ENCODE measurements at regions not wholly inside any gene's neighbourhood (a gene's known extent, or its start where the extent isn't known, plus 50 kb on each side); places are given as distances from the start of the nearest gene placed in this dataset.

- DNase-seq: no peak
These were observed 229.5 kb downstream of the TUSC7 start for GRCh38 chr3:116939091-116939490.

- no peak for DNase-seq
These were observed 230.0 kb downstream of the TUSC7 start for GRCh38 chr3:116939550-116939949.

- DNase-seq: no peak
These were observed 231.1 kb downstream of the TUSC7 start for GRCh38 chr3:116940719-116941118.

DNA sequence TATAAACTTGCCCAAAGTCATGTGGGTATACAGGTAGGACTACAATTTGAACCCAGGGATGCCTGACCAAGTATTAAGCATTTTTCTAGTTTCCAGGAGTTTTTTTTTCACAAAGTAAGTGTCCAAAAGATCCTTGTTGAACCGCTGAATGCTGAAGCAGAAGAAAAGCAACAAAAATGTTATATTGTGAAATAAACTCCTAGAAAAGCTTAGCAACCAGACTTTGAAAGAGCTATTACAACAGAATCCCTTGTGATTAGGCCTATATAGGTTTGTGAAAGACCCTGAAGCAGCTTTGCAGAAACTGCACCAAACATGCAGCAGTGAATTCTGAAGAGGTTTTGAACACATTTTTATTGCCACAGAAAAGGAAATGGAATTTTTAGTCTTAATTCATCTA lies 236.8 kb downstream of the TUSC7 start:
- no peak for DNase-seq

GRCh38 chr3:116947148-116947547 lies 237.6 kb downstream of the TUSC7 start:
- DNase-seq: no peak

DNA sequence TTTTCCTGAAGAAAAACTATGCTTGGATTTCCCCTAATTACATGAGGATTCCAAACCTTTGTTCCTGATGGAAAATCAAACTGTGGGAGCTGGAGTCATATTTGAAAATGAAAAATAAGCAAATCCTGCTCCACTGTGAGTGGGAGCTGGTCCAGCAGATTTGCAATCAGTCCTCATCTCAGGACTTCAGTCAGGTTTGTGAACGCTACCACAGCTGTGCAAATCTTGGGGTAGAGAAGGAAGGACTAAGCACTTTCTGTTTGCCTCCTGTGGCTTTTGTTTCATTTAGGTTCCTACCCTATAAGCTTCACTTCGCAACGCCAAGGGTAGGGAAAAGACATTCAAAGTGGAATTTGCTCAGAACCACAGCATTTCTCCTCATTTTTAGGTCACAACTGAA lies 238.2 kb downstream of the TUSC7 start:
- DNase-seq: no peak

GRCh38 chr3:116950301-116951055 lies 240.9 kb downstream of the TUSC7 start:
- DNase-seq: no peak

- DNase-seq: no peak
These were observed 242.0 kb downstream of the TUSC7 start for GRCh38 chr3:116951610-116952009.

DNA sequence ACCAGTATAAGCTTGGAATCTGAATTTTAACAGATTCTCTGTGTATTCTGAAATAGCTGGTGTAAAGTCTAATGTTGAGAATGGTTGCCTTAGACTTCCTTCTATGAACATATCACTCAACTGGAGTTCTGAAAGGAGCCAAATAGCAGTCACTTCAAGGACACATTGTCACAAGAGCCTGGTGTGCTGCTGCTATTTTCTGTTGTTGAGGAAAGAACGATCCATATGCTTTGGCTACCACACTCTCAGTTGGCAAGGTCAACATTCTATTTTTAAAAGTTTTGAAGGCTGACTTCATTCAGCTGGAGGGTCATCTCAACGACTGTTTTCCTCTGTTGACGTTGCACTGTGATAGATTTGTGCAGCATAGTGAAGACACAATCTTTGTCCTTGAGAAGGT lies 248.7 kb downstream of the TUSC7 start:
- DNase-seq: no peak

DNA sequence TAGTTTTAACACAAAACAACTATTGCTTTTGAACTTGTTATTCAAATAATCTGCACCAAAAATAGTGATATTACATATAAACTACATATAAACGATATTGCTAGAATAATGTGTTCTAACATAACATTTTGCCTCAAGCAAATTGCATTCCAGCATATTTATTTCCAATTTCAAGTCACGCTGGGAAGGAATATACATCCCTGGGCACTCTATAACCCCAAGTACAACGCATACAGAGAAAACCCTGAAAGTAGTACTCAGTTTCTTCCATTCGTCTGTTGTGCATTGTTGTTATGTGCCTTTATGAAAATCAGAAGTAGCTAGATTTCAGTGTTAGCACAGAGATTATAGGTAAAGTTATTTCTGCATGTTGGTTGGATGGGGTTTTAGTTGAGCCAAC lies 251.5 kb downstream of the TUSC7 start:
- no peak for DNase-seq

- no peak for DNase-seq
These were observed 254.2 kb downstream of the TUSC7 start for GRCh38 chr3:116963802-116964201.

GRCh38 chr3:116966649-116967048 lies 257.1 kb downstream of the TUSC7 start:
- no peak for DNase-seq

- DNase-seq: no peak
These were observed 259.6 kb downstream of the TUSC7 start for GRCh38 chr3:116969135-116969534.

DNA sequence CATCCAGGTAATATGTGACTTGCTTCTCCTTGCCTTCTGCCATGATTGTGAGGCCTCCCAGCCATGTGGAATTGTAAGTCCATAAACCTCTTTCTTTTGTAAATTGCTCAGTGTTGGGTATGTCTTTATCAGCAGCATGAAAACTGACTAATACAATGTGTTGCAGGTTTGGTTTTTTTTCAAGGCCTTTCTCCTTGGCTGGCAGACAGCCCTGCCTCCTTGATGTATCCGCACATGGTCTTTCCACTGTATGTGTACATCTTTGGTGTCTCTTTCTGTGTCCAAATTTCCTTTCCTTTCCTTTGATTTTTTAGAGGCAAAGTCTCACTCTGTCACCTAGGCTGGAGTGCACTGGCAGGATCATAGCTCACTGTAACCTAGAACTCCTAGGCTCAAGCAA lies 260.1 kb downstream of the TUSC7 start:
- DNase-seq: no peak

- DNase-seq: no peak
These were observed 262.0 kb downstream of the TUSC7 start for GRCh38 chr3:116971531-116971930.

DNA sequence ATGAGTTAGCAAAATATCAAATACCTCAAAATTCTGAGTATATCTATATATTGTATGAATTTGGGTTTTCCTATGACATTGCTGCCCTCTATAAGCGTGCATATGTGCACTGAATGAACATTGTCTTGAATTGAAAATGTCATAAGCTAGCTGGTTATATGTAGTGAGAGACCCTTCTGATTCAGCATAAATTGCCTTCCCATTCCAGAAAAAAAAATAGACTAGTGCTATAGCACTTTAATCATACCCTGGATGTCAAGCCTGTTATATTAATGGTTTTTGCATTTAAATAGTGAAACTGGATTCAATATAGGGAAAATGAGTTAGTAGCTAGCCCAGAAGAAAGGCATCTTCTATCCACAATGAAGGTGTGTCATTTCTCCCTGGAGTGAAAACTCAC lies 265.1 kb downstream of the TUSC7 start:
- DNase-seq: no peak

DNA sequence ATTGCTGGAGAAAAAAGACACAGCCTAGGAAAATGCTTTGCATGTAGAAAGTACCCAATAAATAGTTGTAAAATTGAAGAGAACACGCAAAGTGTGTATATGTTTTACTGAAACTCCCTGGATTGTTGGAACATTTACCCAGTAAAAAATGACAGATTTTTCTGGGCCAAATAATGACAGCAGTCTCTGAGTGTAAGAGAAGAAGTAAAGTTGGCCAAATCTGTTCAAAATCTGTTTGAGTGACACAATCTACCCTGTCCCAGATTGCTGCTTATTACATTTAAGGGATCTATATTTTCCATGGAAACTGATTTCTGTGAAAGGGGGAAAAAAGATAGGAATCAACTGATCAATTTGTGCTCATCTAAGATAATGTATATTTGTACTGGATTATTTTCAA lies 267.9 kb downstream of the TUSC7 start:
- no peak for DNase-seq

DNA sequence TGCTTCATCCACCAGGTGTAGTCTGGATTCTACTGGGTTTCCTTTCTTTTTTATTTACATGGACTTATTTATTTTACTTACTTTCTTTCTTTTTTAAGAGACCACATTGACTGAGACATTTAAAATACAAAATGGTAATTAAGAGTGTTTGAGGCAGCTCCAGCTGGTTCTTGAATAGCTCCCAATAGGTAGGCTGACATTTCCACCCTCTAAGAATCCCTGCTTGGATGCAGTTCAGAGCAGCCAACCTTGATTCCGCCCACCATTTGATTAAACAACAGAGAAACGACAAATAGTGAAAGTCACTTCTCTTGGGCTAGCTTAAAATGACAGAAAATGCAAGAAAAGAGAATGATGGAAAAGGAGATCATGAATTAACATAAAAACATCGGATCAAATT lies 270.5 kb downstream of the TUSC7 start:
- no peak for DNase-seq

GRCh38 chr3:116981089-116981488 lies 271.5 kb downstream of the TUSC7 start:
- DNase-seq: no peak

GRCh38 chr3:116984301-116984700 lies 274.7 kb downstream of the TUSC7 start:
- no peak for DNase-seq

DNA sequence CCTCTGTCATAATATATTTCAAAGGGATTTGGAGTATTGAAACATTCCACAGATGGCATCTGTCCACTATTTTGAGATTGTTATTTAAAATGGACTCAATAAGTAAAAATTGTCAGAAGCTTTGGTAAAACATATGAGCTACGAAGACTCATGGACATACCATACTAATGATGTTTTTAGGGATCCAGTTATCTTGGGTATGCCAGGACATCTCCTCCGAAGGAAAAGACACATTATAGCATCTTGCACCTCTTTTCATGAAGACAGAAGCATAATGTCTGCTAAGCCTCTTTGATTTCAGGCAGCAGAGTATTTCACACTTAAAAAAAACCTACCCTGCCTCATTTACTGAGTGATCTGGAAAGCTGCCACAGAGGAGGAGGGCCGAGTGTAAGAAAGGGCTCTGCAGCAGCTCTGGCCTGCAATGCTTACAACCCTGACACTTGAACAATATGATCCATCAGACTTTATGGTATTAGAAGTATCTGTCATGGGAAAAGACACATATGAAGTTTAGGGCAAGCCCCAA lies 284.8 kb downstream of the TUSC7 start:
- no peak for DNase-seq

- DNase-seq: no peak
These were observed 293.9 kb downstream of the TUSC7 start for GRCh38 chr3:117003501-117003900.

DNA sequence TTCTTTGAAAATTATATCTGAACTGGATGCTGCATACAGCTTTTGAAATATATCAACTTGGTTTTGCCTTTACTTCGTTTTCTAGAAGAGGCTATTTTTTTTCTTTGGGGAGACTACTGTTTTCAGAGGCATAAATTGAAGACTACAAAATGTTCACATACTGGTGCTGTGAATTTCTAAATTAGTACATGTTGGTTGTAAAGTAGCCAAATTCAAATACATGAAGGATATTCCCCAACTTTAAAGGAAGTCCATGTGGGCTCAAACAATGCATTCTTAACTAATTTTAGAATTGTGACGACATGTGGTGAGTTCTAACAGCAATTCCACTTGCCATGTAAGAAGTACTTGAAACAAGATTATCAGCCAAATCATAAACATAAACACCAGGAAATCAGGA lies 295.7 kb downstream of the TUSC7 start:
- DNase-seq: no peak

DNA sequence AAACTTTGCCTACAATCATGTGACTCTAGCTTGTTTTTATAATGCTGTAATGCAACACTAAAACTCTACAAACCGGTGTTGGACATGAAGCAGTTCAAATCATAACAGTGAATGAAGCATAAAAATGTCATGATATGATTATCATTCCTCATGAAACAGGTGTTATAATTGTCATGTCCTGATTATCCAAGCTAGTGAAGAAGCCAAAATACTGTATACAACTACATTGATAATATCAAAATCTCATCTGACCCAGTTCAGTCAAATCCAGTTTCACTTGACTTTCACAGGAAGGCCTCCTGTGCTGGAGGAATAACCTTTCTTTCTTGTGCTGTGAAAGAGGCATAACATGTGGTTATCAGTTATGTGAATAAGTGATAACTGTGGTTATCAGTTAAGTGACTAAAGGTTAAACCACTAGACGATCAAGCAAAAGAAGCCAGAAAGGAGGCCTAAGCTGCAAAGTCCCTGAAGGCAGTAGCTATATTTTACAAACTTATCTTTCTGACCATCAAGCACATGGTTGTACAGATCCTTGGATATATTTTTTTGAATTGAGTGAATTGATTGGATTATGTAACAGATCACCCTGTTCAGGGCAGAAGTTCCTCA lies 296.4 kb downstream of the TUSC7 start:
- DNase-seq: no peak

- no peak for DNase-seq
These were observed 300.7 kb downstream of the TUSC7 start for GRCh38 chr3:117010318-117010717.

Measured in activated CD4-positive, alpha-beta T cell treated with anti-CD3 and anti-CD28 coated beads for 48 hours (primary cell).